BJ (cell line): ENCODE measurements at regions not wholly inside any gene's neighbourhood (a gene's known extent, or its start where the extent isn't known, plus 50 kb on each side); places are given as distances from the start of the nearest gene placed in this dataset. TPM values are rescaled to one million over a fixed set of nuclear protein-coding genes. Genes with fewer than 3 reads are reported as not detected.

Experiments
- CTCF ChIA-PET: fragments of 350-600 bp; formaldehyde crosslinking; extraction: SDS; loops from one replicate; lab custom pipeline; 2021; ENCODE audit warnings: antibody characterized with exemption, inconsistent platforms; lab: Yijun Ruan, JAX
- POLR2A ChIA-PET: fragments of 300-600 bp; sonication (Branson Sonifier 250); formaldehyde crosslinking; extraction: SDS; loops from one replicate; lab custom pipeline; 2021; ENCODE audit warnings: antibody characterized with exemption; lab: Charles Lee
- DNase-seq: peaks from one replicate; pipeline ENCODE4 v3.0.0-alpha.2; 2011; ENCODE audit warnings: low read depth
- H3K27me3 ChIP-seq: 2 replicates; pipeline ENCODE4 v1.6.0; 2011; ENCODE audit warnings: low read length; ENCODE audit not compliant: control insufficient read depth, insufficient read depth
- H3K36me3 ChIP-seq: 2 replicates; pipeline ENCODE4 v1.5.1; 2011; ENCODE audit warnings: low read length; ENCODE audit not compliant: control insufficient read depth, insufficient read depth
- H3K4me3 ChIP-seq: 2 replicates; pipeline ENCODE4 v1.5.1; 2011; ENCODE audit warnings: low read depth, mild to moderate bottlenecking, control low read depth, low read length
- small RNA-seq: library from RNA; depleted of rRNA; stranded (forward); fragments of <200 nt; gene quantifications from one replicate; pipeline ENCODE3, GENCODE V24; 2012; ENCODE audit warnings: low replicate concordance, low read depth; ENCODE audit not compliant: insufficient read length
- TF ChIP-seq, protein P1 (sequence below): IDR thresholded peaks from 2 replicates; pipeline ENCODE4 v1.5.1; 2011; ENCODE audit warnings: low read depth, mild to moderate bottlenecking, control low read depth, inconsistent platforms, low read length, moderate library complexity; ENCODE audit not compliant: insufficient read depth

DNA sequence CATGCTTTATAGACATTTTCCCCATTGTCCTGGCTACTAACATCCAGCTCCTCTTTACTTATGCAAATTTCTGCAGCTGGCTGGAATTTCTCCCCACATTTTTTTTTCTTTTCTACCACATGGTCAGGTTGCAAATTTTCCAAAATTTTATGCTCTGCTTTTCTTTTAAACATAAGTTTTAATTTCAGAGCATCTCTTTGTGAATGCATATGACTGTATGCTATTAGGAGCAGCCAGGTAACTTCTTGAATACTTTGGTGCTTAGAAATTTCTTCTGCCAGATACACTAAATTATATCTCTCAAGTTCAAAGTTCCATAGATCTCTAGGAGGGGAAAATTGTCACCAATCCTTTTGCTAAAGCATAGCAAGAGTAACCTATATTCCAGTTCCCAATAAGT is 365.9 kb downstream of the LRFN5 start:
- POLR2A ChIA-PET, result no interaction called here
- CTCF ChIA-PET, result no interaction called here
- Histone ChIP-seq H3K36me3 (no peaks in the 10 kb centered on the region), H3K27me3 (no peaks in the 10 kb centered on the region), H3K4me3 (no peak overlapping the region)
- TF ChIP-seq, protein P1, sequence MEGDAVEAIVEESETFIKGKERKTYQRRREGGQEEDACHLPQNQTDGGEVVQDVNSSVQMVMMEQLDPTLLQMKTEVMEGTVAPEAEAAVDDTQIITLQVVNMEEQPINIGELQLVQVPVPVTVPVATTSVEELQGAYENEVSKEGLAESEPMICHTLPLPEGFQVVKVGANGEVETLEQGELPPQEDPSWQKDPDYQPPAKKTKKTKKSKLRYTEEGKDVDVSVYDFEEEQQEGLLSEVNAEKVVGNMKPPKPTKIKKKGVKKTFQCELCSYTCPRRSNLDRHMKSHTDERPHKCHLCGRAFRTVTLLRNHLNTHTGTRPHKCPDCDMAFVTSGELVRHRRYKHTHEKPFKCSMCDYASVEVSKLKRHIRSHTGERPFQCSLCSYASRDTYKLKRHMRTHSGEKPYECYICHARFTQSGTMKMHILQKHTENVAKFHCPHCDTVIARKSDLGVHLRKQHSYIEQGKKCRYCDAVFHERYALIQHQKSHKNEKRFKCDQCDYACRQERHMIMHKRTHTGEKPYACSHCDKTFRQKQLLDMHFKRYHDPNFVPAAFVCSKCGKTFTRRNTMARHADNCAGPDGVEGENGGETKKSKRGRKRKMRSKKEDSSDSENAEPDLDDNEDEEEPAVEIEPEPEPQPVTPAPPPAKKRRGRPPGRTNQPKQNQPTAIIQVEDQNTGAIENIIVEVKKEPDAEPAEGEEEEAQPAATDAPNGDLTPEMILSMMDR, result no peak
- no peak for DNase-seq

DNA sequence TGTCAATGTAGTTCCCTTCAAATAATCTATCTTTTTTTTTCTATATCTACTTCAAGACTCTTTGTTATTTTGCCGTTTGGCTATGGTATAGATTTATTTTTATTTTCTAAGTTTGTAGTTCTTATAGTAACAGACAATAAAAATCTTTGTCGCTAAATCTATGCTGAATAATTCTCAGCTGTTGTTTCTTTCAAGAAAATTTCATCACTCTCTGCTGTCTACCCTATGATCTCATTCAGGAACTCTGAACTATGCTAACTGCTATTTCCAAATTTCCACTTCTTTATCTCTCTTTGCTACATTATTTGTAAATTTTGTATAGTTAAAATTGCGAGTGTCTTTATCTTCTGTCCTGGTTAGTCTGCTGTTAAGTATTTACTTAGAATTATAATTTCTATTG is 353.6 kb downstream of the LRFN5 start:
- no peak for DNase-seq
- no peaks in the 10 kb centered on the region for H3K27me3 ChIP-seq
- H3K4me3 ChIP-seq, result no peak overlapping the region
- ChIA-PET CTCF (no interaction called here), POLR2A (no interaction called here)
- no peaks in the 10 kb centered on the region for H3K36me3 ChIP-seq
- TF ChIP-seq, protein P1, result no peak

- DNase-seq, result no peak
- no peaks in the 10 kb centered on the region for H3K27me3 ChIP-seq
- no peaks in the 10 kb centered on the region for H3K36me3 ChIP-seq
- CTCF ChIA-PET, result no interaction called here
- H3K4me3 ChIP-seq, result no peak overlapping the region
- POLR2A ChIA-PET, result no interaction called here
- TF ChIP-seq, protein P1, result no peak
These were observed 350.8 kb downstream of the LRFN5 start for GRCh38 chr14:41957459-41957858.

Small RNA genes in the stretch of these regions (small RNA-seq; reads per million reads assigned to genes)
- gene AL163153.1 (not detected), gene AL358913.1 (not detected), gene AL442163.3 (not detected)
